Activated naive CD8-positive, alpha-beta T cell treated with anti-CD3 and anti-CD28 coated beads, Interleukin-2, amount 10 ng/mL, durations not matched to agents 7 days and 5 days (primary cell): ENCODE measurements at regions not wholly inside any gene's neighbourhood (a gene's known extent, or its start where the extent isn't known, plus 50 kb on each side); places are given as distances from the start of the nearest gene placed in this dataset.

Experiments used
- ATAC-seq: fragments of 150-1000 bp; cut with Tn5 transposase; one replicate; pipeline ENCODE4 v1.10.0; 2021; ENCODE audit warnings: low read depth, moderate library complexity
- POLR2A ChIA-PET: fragments of 350-600 bp; sonication (Branson Sonifier 250); formaldehyde crosslinking; loops from one replicate; lab custom pipeline; 2021; ENCODE audit warnings: antibody characterized with exemption; lab: Charles Lee
- DNase-seq: peaks from one replicate; pipeline ENCODE4 v3.0.0; 2021
- H3K27ac Mint-ChIP-seq: one replicate; pipeline ENCODE4 v1.8.0; 2022; ENCODE audit warnings: mild to moderate bottlenecking, mixed read lengths
- H3K27me3 Mint-ChIP-seq: one replicate; pipeline ENCODE4 v1.8.0; 2022; ENCODE audit warnings: mild to moderate bottlenecking, moderate library complexity, mixed read lengths
- H3K36me3 Mint-ChIP-seq: one replicate; pipeline ENCODE4 v1.8.0; 2021; ENCODE audit warnings: mild to moderate bottlenecking, mixed read lengths
- H3K4me1 Mint-ChIP-seq: one replicate; pipeline ENCODE4 v1.8.0; 2021; ENCODE audit warnings: mixed read lengths
- H3K4me3 Mint-ChIP-seq: one replicate; pipeline ENCODE4 v1.8.0; 2022; ENCODE audit warnings: mild to moderate bottlenecking, moderate library complexity, mixed read lengths
- H3K9me3 Mint-ChIP-seq: one replicate; pipeline ENCODE4 v1.8.0; 2021; ENCODE audit warnings: mixed read lengths

DNA sequence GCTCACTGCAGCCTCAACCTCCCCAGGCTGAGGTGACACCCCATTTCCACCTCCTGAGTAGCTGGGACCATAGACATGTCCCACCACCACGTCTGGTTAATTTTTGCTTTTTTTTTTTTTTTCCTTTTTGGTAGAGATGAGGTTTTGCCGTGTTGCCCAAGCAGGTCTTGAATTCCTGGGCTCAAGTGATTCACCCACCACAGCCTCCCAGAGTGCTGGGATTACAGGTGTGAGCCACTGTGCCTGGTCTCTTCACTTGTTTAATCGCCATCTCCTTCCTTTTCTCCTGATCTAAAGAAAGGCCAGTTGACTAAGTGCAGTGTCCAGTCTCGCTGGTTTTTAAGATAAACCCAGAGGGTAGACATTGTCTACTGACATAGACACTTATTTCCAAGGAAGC lies 152.0 kb downstream of the C16orf95 start:
- no peak overlapping the region for H3K27ac Mint-ChIP-seq
- H3K27me3 Mint-ChIP-seq = no peaks in the 10 kb centered on the region
- H3K36me3 Mint-ChIP-seq = peaks cover 1% of the 10 kb centered on the region
- POLR2A ChIA-PET = no interaction called here
- H3K9me3 Mint-ChIP-seq = peaks cover 2% of the 10 kb centered on the region
- peaks cover 2% of the 10 kb centered on the region for H3K4me1 Mint-ChIP-seq
- ATAC-seq (no peak), DNase-seq (no peak)
- no peak overlapping the region for H3K4me3 Mint-ChIP-seq

DNA sequence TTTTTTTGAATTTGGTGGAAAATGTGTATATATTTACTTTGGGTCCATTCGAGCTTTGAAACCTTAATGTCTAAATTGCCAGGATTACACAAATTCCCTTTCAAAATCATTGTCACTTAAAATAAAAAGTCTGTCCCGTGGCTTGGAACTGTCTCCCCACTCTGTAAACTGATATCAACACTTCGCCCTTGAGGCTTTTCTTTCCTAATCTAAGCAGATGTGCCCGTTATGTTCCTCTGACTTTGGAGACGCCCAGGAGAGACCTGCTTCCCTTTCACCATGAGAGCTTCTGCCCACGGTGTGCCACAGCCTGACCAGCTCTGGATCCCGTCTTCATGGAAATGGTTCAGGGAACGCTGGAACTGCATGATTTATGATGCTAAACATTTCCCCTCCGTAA lies 151.3 kb downstream of the C16orf95 start:
- Mint-ChIP-seq H3K4me1 (peaks cover 2% of the 10 kb centered on the region), H3K36me3 (peaks cover 1% of the 10 kb centered on the region), H3K4me3 (no peak overlapping the region), H3K27ac (no peak overlapping the region), H3K9me3 (peaks cover 2% of the 10 kb centered on the region), H3K27me3 (no peaks in the 10 kb centered on the region)
- DNase-seq (no peak), ATAC-seq (no peak)
- POLR2A ChIA-PET = no interaction called here

DNA sequence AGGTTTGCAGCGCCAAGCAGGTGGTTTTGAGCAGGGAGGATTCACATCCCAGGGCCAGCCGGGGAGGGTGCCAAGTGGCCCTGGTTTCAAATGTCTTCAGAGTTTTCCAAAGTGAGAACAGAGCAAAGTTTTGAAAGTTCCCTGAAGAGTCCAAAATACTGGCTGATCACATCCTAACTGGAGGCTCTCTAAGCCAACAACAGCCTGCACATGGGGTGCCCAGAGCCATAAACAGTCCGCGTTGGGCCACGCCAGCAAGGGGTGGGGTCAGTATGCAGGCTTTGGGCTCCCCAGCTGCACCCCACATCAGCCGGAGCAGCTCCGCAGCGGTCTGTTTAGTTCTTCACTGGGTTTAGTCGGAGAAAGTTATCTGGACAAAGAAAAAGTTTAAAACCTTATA lies 150.9 kb downstream of the C16orf95 start:
- H3K36me3 Mint-ChIP-seq = peaks cover 1% of the 10 kb centered on the region
- peaks cover 2% of the 10 kb centered on the region for H3K9me3 Mint-ChIP-seq
- H3K27ac Mint-ChIP-seq = no peak overlapping the region
- DNase-seq (no peak), ATAC-seq (no peak)
- H3K27me3 Mint-ChIP-seq = no peaks in the 10 kb centered on the region
- H3K4me1 Mint-ChIP-seq = peaks cover under 1% of the 10 kb centered on the region
- POLR2A ChIA-PET = no interaction called here
- H3K4me3 Mint-ChIP-seq = no peak overlapping the region

DNA sequence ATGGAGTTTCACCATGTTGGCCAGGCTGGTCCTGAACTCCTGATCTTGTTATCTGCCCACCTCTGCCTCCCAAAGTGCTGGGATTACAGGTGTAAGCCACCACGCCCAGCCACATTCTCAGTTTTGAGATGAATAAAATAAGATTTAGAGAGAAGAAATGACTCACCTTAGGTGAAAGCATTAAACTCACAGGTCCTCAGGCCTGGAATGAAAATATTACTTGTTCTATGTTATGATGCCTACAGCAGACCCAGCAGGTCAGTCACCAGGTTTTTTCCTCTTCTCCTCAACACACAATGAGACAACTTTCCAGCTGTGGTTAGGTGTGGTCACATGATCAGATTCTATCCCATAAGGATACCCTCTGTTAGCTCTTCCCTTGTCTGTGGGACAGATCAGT lies 150.3 kb downstream of the C16orf95 start:
- Mint-ChIP-seq H3K4me1 (no peaks in the 10 kb centered on the region), H3K36me3 (peaks cover 1% of the 10 kb centered on the region), H3K4me3 (no peak overlapping the region), H3K27ac (no peak overlapping the region), H3K9me3 (peaks cover 2% of the 10 kb centered on the region), H3K27me3 (no peaks in the 10 kb centered on the region)
- DNase-seq = no peak
- POLR2A ChIA-PET = no interaction called here
- no peak for ATAC-seq

DNA sequence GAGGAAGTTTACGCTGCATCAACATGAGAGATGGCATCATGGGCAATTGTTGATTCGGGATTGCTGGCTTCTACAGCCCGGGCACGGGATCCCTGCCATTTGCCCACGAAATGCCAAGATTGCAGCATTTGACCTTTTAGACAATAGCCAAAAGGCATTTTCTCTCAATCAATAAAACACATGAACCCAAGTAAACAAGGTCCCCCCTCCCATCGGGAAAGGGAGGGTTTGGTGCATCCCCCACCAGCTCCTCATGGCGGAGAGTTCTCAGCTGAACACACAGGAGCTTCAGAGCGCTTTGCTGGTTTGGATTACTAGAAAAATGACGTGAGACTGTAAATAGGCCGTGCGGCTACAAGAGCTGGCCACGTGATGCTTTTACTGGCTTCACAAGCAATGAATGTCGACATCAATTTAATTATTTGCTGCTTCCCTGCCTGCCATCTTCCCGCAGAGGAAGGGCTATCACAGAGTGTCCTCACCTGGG lies 147.6 kb downstream of the C16orf95 start:
- no peak overlapping the region for H3K4me3 Mint-ChIP-seq
- no peaks in the 10 kb centered on the region for H3K9me3 Mint-ChIP-seq
- no peak overlapping the region for H3K27ac Mint-ChIP-seq
- no peaks in the 10 kb centered on the region for H3K4me1 Mint-ChIP-seq
- DNase-seq (no peak), ATAC-seq (no peak)
- POLR2A ChIA-PET = no interaction called here
- H3K27me3 Mint-ChIP-seq = no peaks in the 10 kb centered on the region
- H3K36me3 Mint-ChIP-seq = no peaks in the 10 kb centered on the region

DNA sequence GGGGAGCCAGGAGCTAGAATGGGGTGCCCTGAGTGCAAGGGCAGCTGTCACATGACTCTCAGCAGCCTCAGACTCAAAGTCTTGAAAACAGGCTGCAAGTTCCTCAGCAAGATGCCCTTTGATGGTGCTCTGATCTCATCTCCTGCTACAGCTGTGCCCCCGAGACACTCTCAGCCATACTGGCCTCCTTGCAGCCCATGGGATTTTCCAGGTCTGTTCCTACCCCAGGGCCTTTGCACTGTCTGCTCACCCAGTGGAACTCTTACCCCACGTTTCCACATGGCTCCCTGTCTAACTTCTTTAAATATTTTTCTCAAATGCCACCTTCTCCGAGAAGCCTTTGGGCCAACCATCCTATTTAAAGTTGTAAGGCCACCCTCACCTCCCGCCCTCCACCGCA lies 146.9 kb downstream of the C16orf95 start:
- Mint-ChIP-seq H3K27ac (no peak overlapping the region), H3K36me3 (no peaks in the 10 kb centered on the region), H3K27me3 (no peaks in the 10 kb centered on the region), H3K9me3 (no peaks in the 10 kb centered on the region), H3K4me3 (no peak overlapping the region), H3K4me1 (no peaks in the 10 kb centered on the region)
- DNase-seq (no peak), ATAC-seq (no peak)
- POLR2A ChIA-PET = no interaction called here

DNA sequence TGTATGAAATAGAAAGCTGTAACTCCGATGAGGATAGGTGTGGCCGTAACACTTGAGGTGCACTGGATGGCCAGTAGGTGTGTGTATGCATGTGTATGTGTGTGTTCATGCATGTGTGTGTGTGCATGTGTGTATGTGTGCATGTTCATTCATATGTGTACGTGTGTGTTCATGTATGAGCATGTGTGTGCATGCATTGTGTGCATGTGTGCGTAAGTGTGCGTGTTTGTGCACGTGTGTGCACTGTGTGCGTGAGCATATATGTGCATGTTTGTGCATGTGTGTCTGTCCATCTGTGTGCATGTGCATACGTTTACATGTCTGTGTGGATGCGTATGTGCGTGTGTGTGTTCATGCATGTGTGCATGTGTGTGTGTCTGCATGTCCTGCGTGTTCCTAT lies 145.5 kb downstream of the C16orf95 start:
- POLR2A ChIA-PET = no interaction called here
- H3K27me3 Mint-ChIP-seq = no peaks in the 10 kb centered on the region
- no peaks in the 10 kb centered on the region for H3K36me3 Mint-ChIP-seq
- H3K4me3 Mint-ChIP-seq = no peak overlapping the region
- no peak for ATAC-seq
- no peak overlapping the region for H3K27ac Mint-ChIP-seq
- no peaks in the 10 kb centered on the region for H3K9me3 Mint-ChIP-seq
- no peaks in the 10 kb centered on the region for H3K4me1 Mint-ChIP-seq
- no peak for DNase-seq

DNA sequence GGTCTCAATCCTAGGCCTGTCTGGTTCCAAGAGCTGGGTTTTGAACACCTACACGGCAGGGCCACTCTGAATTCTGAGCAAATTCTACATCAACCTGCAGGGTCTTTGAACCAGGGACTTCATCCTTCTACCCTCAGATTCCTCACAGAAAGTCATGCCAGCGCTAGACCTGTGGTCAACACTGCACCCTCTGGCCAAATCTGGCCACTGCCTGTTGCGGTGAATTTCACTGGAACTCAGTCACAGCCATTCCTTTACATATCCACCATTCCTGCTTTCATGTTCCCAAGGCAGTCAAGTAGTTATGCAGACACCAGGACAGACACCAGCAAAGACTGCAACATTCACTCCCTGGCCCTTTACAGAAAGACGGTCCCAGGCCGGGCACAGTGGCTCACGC lies 144.6 kb downstream of the C16orf95 start:
- Mint-ChIP-seq H3K36me3 (no peaks in the 10 kb centered on the region), H3K4me1 (no peaks in the 10 kb centered on the region), H3K27ac (no peak overlapping the region), H3K9me3 (no peaks in the 10 kb centered on the region), H3K27me3 (no peaks in the 10 kb centered on the region), H3K4me3 (no peak overlapping the region)
- ATAC-seq (no peak), DNase-seq (no peak)
- POLR2A ChIA-PET = no interaction called here

DNA sequence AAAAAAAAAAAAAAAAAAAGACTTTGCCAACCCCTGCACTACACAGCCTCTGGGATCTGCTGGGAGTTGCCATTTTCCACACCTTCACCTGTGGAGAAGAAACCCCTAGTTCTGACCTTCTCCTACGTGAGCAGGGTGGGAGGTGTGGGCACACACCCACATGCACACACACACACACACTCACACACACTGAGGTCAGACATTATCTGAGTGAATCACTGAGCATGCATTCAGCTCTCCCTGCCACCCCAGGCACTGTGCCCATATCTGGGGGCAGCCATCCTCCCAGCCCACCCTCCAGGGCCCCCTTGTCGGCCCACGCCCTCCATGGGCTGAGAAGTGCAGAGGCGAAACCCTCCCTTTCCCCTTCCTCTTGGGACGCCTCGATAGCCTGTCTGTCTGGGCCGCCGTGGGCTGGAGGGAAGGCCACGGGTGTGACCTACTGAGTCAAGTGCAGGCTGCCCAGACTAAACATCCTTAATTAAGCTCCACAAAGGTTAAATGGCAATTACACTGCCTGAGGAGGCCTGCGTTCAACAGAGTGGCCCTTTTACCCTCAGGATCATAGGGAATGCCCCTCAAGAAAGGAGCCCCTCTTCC lies 143.8 kb downstream of the C16orf95 start:
- Mint-ChIP-seq H3K36me3 (no peaks in the 10 kb centered on the region), H3K27ac (no peak overlapping the region), H3K4me3 (no peak overlapping the region), H3K9me3 (no peaks in the 10 kb centered on the region), H3K4me1 (no peaks in the 10 kb centered on the region), H3K27me3 (peaks cover 3% of the 10 kb centered on the region)
- no peak for ATAC-seq
- POLR2A ChIA-PET = no interaction called here
- DNase-seq = no peak

DNA sequence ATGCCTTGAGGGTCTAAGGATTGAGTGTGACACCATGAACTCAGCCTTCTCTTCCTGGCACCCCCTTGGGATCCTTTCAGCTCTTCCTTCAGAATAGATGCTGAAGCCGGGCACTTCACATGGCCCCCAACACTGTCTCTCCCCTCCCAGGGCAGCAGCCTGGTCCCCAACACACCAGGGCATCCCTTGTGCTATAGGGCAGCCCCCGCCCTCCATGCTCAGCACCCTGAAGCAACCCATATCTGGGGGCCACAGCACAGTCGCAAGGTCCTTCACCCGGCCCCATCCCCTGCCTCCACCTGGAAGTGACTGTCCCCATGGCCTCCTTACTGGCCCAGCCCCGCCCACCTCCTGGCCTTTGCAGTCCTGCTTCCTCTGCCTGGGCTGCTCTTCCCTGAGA lies 143.1 kb downstream of the C16orf95 start:
- no peaks in the 10 kb centered on the region for H3K36me3 Mint-ChIP-seq
- no peaks in the 10 kb centered on the region for H3K4me1 Mint-ChIP-seq
- H3K9me3 Mint-ChIP-seq = no peaks in the 10 kb centered on the region
- DNase-seq (no peak), ATAC-seq (no peak)
- H3K27me3 Mint-ChIP-seq = peaks cover 6% of the 10 kb centered on the region
- no peak overlapping the region for H3K4me3 Mint-ChIP-seq
- H3K27ac Mint-ChIP-seq = no peak overlapping the region
- POLR2A ChIA-PET = no interaction called here

DNA sequence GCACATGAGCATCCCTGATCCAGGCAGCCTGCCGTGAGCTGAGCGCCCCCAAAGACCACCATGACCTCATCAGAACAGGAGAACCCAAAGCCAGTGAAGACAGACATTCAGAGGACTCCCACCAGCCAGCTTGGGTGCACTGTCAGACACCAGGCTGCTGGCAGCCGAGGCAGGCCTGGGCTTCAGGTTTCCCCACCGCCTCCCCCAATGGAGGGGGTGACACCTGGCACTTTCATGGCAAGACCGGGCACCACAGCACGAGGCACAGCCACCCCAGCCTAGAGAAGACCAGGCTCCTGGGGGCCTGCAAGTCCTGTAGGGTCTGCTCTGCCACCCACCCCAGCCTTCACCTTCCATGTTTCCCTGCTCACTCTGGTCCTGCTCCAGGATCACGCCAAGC lies 140.5 kb downstream of the C16orf95 start:
- no peaks in the 10 kb centered on the region for H3K36me3 Mint-ChIP-seq
- H3K9me3 Mint-ChIP-seq = no peaks in the 10 kb centered on the region
- H3K27ac Mint-ChIP-seq = no peak overlapping the region
- H3K4me1 Mint-ChIP-seq = no peaks in the 10 kb centered on the region
- no peak for DNase-seq
- H3K4me3 Mint-ChIP-seq = no peak overlapping the region
- no peak for ATAC-seq
- POLR2A ChIA-PET = no interaction called here
- peaks cover 6% of the 10 kb centered on the region for H3K27me3 Mint-ChIP-seq

DNA sequence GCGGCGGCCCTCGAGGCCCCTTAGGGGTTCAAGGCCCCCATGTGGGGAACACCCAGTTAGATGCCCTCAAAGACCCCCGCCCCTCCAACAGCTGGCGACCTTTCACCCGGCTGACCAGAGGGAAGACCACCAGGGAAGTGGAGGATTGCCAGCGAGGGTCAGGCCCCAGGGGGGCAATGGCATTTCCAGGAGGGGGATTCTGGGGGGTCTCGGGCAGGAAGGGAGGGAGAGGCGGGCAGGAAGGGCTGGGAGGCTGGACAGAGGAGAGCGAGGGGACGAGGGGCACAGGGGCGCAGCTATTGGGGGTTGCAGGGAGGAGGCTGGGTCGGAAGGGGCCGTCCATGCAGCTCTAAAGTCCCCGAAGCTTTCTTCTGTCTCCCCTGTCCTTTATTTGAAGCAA lies 139.5 kb downstream of the C16orf95 start:
- H3K4me1 Mint-ChIP-seq = no peaks in the 10 kb centered on the region
- H3K27me3 Mint-ChIP-seq = peaks cover 6% of the 10 kb centered on the region
- no peaks in the 10 kb centered on the region for H3K9me3 Mint-ChIP-seq
- POLR2A ChIA-PET = no interaction called here
- H3K27ac Mint-ChIP-seq = no peak overlapping the region
- no peak overlapping the region for H3K4me3 Mint-ChIP-seq
- ATAC-seq (no peak), DNase-seq (no peak)
- no peaks in the 10 kb centered on the region for H3K36me3 Mint-ChIP-seq

DNA sequence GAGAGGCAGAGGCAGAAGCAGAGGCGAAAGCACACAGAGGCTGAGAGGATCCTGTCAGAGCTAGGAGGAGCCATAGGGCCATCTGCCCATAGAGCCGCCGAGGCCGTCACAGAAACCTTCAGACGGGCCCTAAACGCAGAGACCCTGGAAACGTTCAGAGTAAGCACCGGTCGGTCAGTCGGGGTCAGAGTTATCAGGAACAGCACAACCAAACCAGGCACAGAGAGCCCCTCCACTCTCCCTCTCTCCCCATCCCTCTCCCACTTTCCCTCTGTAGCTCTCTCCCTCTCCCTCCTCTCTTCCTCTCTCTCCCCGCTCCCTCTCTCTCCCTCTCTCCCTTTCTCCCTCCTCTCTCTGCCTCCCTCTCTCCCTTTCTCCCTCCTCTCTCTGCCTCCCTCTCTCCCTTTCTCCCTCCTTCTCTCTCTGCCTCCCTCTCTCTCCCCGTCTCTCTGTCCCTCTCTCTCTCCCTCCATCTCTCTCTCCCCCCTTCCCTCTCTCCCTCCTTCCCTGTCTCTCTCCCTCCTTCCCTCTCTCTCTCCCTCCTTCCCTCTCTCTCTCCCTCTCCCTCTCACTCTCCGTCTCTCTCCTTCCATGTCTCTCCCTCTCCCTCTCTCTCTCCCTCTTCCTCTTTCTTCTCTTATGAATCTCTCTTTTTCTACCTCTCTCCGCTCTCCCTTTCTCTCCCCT lies 138.9 kb downstream of the C16orf95 start:
- ATAC-seq (no peak), DNase-seq (no peak)
- H3K9me3 Mint-ChIP-seq = no peaks in the 10 kb centered on the region
- POLR2A ChIA-PET = no interaction called here
- H3K27ac Mint-ChIP-seq = no peak overlapping the region
- H3K36me3 Mint-ChIP-seq = no peaks in the 10 kb centered on the region
- H3K27me3 Mint-ChIP-seq = peaks cover 6% of the 10 kb centered on the region
- H3K4me1 Mint-ChIP-seq = no peaks in the 10 kb centered on the region
- H3K4me3 Mint-ChIP-seq = no peak overlapping the region

DNA sequence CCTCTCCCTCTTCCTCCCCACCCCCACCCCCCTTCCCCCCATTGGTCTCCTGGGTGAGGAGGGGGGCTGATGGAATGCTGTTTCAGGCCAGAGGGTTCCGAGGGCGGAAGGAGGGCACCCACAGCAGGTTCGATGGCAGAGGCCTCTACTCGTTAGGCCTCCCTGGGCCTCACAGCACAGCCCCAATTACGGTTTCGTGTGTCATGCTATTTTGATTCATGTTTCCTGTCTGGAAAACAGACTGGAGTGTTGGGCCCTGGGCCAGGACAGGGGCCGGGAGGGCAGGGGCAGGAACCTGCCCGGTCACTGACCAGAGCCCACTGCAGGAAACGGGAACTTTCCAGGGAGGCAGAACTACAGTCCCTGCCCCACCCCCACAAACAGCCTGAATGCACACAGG lies 138.2 kb downstream of the C16orf95 start:
- ATAC-seq (no peak), DNase-seq (no peak)
- Mint-ChIP-seq H3K27me3 (peaks cover 6% of the 10 kb centered on the region), H3K4me3 (no peak overlapping the region), H3K36me3 (no peaks in the 10 kb centered on the region), H3K4me1 (no peaks in the 10 kb centered on the region), H3K27ac (no peak overlapping the region), H3K9me3 (no peaks in the 10 kb centered on the region)
- POLR2A ChIA-PET = no interaction called here
